ENCODE measurements at regions not wholly inside any gene's neighbourhood (a gene's known extent, or its start where the extent isn't known, plus 50 kb on each side); places are given as distances from the start of the nearest gene placed in this dataset.

- TF ChIP-seq, protein P1, sequence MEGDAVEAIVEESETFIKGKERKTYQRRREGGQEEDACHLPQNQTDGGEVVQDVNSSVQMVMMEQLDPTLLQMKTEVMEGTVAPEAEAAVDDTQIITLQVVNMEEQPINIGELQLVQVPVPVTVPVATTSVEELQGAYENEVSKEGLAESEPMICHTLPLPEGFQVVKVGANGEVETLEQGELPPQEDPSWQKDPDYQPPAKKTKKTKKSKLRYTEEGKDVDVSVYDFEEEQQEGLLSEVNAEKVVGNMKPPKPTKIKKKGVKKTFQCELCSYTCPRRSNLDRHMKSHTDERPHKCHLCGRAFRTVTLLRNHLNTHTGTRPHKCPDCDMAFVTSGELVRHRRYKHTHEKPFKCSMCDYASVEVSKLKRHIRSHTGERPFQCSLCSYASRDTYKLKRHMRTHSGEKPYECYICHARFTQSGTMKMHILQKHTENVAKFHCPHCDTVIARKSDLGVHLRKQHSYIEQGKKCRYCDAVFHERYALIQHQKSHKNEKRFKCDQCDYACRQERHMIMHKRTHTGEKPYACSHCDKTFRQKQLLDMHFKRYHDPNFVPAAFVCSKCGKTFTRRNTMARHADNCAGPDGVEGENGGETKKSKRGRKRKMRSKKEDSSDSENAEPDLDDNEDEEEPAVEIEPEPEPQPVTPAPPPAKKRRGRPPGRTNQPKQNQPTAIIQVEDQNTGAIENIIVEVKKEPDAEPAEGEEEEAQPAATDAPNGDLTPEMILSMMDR (IDR thresholded peaks at IDR 0.05), result no peak
- TF ChIP-seq, protein P2, sequence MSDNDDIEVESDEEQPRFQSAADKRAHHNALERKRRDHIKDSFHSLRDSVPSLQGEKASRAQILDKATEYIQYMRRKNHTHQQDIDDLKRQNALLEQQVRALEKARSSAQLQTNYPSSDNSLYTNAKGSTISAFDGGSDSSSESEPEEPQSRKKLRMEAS (IDR thresholded peaks at IDR 0.05), result no peak
- TF ChIP-seq, protein P3, sequence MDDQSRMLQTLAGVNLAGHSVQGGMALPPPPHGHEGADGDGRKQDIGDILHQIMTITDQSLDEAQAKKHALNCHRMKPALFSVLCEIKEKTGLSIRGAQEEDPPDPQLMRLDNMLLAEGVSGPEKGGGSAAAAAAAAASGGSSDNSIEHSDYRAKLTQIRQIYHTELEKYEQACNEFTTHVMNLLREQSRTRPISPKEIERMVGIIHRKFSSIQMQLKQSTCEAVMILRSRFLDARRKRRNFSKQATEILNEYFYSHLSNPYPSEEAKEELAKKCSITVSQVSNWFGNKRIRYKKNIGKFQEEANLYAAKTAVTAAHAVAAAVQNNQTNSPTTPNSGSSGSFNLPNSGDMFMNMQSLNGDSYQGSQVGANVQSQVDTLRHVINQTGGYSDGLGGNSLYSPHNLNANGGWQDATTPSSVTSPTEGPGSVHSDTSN (IDR thresholded peaks at IDR 0.05), result no peak
- no peak for TF ChIP-seq CHD2 (IDR thresholded peaks at IDR 0.05; ENCODE audit: low read length, partially characterized antibody)
- TF ChIP-seq MYC (IDR thresholded peaks at IDR 0.05; ENCODE audit: borderline replicate concordance, low read length), result no peak
- no peak for TF ChIP-seq RFX5 (IDR thresholded peaks at IDR 0.05)
- no peak for TF ChIP-seq EP300 (IDR thresholded peaks at IDR 0.05)
- no peak for TF ChIP-seq KDM1A (IDR thresholded peaks at IDR 0.05; ENCODE audit: low read depth)
- TF ChIP-seq, protein P4, sequence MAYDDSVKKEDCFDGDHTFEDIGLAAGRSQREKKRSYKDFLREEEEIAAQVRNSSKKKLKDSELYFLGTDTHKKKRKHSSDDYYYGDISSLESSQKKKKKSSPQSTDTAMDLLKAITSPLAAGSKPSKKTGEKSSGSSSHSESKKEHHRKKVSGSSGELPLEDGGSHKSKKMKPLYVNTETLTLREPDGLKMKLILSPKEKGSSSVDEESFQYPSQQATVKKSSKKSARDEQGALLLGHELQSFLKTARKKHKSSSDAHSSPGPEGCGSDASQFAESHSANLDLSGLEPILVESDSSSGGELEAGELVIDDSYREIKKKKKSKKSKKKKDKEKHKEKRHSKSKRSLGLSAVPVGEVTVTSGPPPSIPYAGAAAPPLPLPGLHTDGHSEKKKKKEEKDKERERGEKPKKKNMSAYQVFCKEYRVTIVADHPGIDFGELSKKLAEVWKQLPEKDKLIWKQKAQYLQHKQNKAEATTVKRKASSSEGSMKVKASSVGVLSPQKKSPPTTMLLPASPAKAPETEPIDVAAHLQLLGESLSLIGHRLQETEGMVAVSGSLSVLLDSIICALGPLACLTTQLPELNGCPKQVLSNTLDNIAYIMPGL (CRISPR knock-in tag; IDR thresholded peaks at IDR 0.05; ENCODE audit: borderline replicate concordance), result no peak
- TF ChIP-seq RAD21 (conservative IDR thresholded peaks at IDR 0.05 in 1 of 2, IDR thresholded peaks at IDR 0.05 in 1 of 2), result no peak
- TF ChIP-seq CEBPB (IDR thresholded peaks at IDR 0.05), result no peak
- TF ChIP-seq POLR2AphosphoS2 (conservative IDR thresholded peaks at IDR 0.05; ENCODE audit: low read length), result no peak
Observed at GRCh38 chr3:25277503-25277902, 150.6 kb upstream of the RARB start.
